T follicular helper cell (primary cell): ENCODE measurements at regions not wholly inside any gene's neighbourhood (a gene's known extent, or its start where the extent isn't known, plus 50 kb on each side); places are given as distances from the start of the nearest gene placed in this dataset.
"Not testable (repeated sequence)": the region's sequence is repeated elsewhere in the genome, so short reads cannot be mapped to it uniquely, and the experiment has no call there.

Experiments used
- DNase-seq: peaks from one replicate; pipeline ENCODE4 v3.0.0-alpha.2; 2020; ENCODE audit warnings: low read depth

DNA sequence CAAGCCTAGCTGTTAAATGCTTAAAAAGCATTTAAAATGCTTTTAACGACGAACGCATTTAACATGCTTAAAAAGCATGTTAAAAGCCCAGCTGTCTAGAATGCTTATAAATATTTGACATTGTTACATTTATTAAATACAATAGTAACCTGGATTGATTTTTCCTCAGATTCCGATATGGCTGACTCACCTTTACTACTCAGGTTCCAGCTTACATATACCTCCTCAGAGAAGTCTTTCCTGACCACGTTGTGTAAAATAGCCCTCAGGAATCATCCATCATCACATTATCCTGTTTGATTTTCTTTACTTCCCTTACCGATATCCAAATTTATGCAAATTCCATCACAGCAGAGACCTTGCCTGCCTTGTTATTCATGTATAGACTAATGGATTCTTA lies 51.4 kb downstream of the SLC41A2 start:
- DNase-seq: no peak

- not testable (repeated sequence) for DNase-seq
Measured at GRCh38 chr12:104905446-104905845, 52.6 kb downstream of the SLC41A2 start.

DNA sequence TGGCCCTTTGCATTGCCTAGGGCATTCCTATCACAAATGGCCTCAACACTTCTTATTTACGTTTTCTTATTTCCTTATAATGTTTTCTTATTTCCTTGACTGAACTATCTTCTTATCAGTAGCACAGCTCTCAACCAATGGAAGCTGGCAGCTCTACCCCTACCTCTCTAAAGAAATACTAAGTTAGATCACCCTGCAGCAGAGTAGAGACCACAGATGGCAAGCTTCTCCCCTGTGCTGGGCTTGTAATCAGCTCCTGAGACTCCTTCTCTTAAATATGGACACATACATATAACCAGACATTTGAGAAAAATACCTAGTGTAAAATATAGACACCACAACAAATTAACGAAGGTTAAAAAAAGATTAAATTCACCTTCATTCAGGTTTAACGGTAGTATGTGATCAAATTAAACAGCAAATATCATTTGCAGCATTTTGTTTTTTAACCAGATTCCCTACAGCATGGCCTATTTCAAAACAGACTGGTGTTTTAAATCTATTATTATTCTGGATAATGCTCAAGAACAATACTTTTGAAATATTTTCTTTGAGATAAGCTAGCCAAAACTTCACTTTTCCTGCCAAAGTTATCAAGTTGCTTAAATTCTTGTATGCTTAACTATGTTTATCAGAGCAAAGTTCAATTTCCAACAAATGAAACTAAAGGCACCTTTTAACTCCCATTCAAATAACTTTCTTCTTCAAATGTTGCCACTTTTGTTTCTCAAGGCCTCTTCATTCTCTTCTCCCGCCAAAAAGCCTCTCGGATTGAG lies 54.3 kb downstream of the SLC41A2 start:
- no peak for DNase-seq

DNA sequence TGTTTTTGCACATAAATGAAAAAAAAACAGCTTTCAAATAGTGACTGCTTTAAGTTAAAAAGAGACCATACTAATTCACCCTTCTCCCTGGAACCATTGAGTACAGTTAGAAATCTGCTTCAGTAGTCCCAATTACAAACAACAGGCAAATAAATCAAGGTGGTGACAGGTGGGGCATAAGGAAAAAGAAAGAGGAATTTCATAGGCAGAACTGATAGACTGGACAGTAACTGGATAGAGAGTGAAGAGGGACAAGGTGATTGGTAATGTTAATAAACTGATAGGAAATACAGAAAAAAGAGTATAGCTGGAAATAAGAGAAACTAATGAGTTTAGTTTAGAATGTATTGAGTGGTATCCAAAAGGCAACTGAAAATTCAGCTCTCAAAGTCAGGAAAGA lies 56.0 kb downstream of the SLC41A2 start:
- no peak for DNase-seq

GRCh38 chr12:104896710-104897109 lies 61.4 kb downstream of the SLC41A2 start:
- no peak for DNase-seq

- no peak for DNase-seq
Measured at GRCh38 chr12:104896146-104896545, 61.9 kb downstream of the SLC41A2 start.

DNA sequence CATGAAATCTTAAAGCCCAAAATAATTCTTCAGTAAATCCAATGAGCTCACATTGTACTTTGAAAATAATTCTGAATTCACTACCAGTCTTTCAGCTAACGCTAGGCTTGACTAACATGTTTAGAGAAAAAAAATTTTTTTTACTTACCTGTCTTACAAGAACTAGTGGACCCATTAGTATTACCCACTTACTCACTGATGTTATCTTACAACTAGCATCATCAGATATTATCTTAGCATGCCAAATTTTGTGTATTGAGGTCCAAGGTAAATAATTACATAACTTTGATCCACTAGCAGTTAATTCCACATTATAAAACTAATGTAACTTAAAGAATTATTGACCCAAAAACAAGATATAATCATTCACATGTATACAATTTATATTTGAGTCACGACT lies 62.7 kb downstream of the SLC41A2 start:
- no peak for DNase-seq

GRCh38 chr12:104890476-104891096 lies 67.5 kb downstream of the SLC41A2 start:
- DNase-seq: no peak

DNA sequence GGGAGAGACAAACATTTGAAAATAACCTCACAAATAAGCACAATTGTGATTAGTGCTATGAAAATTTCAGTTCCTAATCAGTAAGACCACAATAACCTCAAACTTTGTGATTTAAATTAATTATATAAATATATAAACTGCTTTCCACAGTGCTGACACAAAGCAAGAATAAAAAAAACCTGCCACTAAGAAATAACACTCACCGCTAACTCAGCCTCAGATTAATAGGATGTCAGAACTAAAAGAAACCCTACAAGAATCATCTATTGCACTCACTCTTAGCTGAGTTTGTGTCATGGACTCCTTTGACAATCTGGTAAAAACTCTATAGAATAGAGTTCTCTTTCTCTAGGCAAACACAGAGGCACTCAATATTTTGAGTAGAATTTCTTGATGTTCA lies 68.4 kb downstream of the SLC41A2 start:
- no peak for DNase-seq

GRCh38 chr12:104888892-104889291 lies 69.2 kb downstream of the SLC41A2 start:
- DNase-seq: no peak

- no peak for DNase-seq
Measured at GRCh38 chr12:104888481-104888880, 69.6 kb downstream of the SLC41A2 start.

DNA sequence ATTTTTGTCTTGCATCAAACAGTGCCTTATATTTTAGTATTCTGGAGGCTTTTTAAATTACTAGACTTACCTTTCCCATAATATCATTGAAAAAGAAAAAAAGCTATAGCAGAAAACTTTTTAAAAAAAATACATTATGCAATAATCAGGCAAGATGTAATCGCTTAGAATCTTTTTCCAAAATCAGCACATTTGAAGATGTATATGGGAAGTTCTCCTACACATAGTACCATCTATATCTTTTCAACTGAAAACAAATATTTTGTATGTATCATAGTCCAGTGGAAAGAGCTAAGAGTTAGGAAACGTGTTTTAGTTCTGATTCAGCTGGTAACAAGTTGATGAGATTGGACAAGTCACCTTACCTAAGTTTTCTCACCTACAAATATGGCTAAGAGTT lies 70.6 kb downstream of the SLC41A2 start:
- no peak for DNase-seq

DNA sequence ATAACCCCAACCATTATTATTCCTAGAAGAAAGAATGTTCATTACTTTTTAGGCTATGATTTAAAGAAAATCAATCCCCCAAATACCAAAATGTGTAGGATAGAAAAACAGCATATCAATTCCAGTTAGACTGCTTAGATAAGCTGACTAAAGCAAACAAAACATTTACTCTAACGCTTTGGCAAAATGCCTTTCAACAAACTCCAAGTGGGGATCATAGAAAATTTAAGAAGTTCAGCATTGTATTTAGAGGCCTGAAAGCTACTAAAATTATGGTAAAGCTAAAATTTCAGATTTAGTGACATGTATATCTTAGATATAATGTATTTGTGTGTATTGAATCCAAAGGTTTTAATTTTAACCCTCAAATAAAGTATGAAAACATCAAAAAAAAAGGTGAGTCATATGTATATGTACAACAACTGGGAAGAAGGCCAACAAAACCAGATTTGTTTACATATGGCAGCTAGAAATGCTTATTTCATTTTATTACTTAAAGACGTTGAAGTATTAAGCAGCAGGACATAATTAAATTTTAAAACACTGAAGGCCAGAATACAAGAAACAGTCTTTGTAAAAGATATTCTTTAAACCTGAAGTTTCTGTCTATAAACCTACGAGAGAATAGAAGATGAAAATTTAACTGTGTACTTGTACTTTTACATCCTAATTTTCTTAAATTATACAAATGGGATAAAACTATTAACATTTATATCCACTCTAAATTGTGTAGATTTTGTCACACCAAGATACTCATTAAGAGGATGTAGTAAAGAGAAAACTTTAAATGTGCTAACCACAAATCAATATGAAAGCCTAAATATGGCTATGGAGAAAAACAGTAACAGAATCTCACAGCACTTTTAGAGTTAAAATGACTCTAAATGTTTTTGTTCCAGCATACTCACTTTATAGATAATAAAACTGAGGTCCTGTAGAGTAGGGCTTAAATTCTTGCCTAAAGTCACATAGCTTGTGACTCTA lies 71.4 kb downstream of the SLC41A2 start:
- DNase-seq: no peak

- DNase-seq: not testable (repeated sequence)
Measured at GRCh38 chr12:104878858-104879257, 79.2 kb downstream of the SLC41A2 start.

GRCh38 chr12:104877103-104877705 lies 80.9 kb downstream of the SLC41A2 start:
- DNase-seq: peak; percentile 7

GRCh38 chr12:104873374-104873773 lies 84.7 kb downstream of the SLC41A2 start:
- DNase-seq: no peak

DNA sequence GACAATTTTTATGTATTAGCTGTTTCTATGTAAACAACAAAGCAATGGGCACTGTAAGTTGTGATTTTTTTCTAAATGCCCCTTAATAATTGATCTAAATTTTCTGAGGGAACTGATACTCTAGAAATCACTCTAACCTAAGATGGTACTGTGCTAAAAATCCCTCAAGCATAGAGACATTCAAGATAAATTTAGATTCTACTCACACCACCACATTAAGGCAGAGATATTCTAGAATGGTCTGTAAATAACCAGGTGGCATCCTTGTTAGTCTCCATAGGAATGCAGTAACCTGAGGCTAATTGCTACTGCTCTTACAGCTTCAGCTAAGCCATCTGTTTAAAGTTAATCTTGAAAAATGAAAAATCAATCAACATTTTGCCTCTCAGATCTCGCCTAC lies 87.3 kb downstream of the SLC41A2 start:
- DNase-seq: no peak

DNA sequence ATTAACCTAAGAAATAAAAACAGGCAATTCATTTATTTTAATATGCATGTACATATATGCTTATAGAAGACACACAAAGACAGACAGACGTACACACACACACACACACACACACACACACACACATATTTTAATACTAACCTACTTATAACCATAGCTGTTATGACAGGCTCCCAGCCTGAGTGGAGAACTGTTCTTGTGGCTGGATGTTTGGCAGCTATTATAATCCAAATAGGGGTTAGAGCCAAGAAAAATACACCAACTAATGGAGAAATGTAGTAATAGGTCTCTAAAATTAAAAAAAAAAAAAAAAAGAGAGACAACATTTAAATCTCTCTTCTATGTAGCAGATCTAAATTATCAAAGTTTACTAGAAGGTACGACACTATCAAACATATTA lies 91.8 kb downstream of the SLC41A2 start:
- no peak for DNase-seq

GRCh38 chr12:104865080-104865479 lies 93.0 kb downstream of the SLC41A2 start:
- DNase-seq: no peak

- no peak for DNase-seq
Measured at GRCh38 chr12:104864668-104865067, 93.4 kb downstream of the SLC41A2 start.

- no peak for DNase-seq
Measured at GRCh38 chr12:104863296-104863948, 94.7 kb downstream of the SLC41A2 start.
